ENCODE measurements at regions not wholly inside any gene's neighbourhood (a gene's known extent, or its start where the extent isn't known, plus 50 kb on each side); places are given as distances from the start of the nearest gene placed in this dataset.

- TF ChIP-seq POLR2AphosphoS5 (IDR thresholded peaks at IDR 0.05; ENCODE audit: low read depth, low read length) = no peak
- TF ChIP-seq POLR2A (IDR thresholded peaks at IDR 0.05; ENCODE audit: low read depth, low read length) = no peak
- TF ChIP-seq SPI1 (IDR thresholded peaks at IDR 0.05; ENCODE audit: low read depth, low read length) = no peak
Observed at GRCh38 chr15:38888701-38889221, 324.1 kb upstream of the RASGRP1 start.
